ENCODE measurements at regions not wholly inside any gene's neighbourhood (a gene's known extent, or its start where the extent isn't known, plus 50 kb on each side); places are given as distances from the start of the nearest gene placed in this dataset.

GRCh38 chr9:26078706-26079105 lies 400.5 kb upstream of the TUSC1 start:
- DNase-seq = no peak

DNA sequence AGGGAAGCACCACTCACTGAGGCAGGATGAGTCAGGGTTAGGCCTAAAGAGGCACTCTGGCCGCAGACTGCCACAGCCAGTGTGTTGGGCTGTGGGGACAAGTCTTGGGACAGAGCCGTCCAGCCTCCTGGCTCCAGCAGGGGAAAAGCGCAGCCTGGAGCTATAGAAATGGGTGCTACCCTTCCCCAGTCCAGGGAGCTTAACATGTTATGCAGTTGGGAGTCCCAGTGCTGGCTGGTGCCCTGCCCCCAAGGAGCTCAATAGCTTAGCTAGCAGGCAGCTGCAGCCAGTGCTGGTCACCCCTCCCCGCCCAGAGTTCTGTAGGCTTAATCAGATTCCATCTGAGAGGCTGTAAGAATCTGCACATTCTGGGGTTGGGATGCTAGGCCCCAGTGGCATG lies 399.6 kb upstream of the TUSC1 start:
- no peak for DNase-seq

DNA sequence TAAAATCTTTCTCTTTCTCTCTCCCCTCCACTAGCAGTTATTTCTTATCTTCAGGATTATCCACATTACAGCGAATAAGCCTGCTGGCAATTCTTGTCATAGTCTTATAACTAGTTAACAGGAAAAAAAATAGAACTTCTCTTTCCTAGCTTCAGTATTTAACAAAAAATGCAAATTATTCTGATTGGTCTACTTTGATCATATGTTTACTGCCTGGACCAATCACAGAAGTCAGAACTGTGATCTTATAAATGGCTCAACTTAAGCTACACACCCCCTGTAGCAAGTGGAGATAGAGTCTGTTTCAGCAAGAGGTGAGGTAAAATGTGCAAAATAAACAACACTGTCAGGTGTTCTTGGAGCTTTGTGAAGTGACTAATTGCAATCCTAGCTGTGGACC lies 389.4 kb upstream of the TUSC1 start:
- no peak for DNase-seq

DNA sequence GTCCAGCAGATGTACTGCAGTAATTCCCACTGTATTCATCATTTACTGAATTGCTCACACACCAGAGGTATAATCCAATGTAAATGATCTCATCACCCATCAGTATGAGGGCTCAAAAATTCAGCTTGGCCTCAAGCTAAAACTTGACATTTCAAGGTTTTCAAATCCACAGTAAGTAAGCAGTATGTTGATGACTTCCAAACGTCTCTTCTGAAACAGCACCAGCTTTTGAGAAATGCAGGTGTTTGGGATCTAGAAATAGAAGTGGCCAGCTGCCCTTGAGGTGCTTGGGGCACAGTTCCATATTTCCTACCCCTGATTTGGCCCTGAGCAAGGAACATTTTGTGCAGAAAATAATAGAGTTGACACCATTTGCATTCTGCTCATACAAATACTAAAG lies 388.0 kb upstream of the TUSC1 start:
- DNase-seq = no peak

DNA sequence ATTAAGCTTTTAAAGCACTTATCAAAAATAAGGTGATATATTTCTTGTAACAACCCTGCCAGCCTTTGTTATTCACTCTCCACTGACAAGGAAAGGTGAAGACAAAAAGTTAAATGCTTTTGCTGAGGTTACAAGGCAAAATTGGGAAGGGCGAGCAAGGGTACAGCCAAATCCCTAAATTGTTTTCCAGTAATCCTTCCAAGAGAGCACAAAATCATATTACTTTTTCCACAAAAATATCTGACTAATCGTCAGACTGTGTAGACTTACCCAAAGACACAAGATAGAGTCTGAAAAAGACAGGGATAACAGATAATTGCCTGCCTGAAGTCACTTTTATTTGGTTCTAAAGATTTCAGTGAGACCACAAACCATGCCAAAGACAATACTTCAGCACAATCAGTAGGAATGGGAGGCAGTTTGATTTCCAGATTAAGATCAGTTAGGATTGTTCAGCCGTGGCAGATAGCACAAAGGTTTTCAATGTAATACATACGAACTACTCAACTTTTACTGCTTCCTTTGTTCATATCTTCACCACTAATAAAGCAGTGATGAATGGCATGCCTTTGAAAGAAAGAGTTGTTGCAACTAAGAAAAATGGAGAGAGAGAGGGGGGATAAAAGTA lies 383.8 kb upstream of the TUSC1 start:
- no peak for DNase-seq

- no peak for DNase-seq
Measured at GRCh38 chr9:26058111-26058895, 380.1 kb upstream of the TUSC1 start.

DNA sequence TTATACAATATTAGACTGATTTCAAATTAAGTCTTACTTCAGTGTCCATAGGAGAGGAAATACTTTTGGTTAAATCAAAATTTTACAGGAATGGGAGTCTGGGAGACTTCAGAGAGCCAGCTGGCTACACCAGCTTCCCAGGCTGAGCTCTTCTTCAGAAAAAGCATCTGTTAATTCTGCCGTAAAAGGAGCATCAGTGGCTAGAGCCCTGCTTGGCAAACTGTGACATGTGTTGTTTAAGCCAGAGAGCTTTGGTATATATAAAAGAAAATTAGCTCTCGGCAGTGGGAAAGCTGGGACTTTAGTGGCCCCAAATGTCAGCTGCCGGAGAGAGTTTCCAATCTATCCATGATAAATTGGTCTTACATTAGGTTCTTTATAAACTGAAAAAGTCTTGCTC lies 378.8 kb upstream of the TUSC1 start:
- DNase-seq = peak in 2 of 56 donors; percentile 1

GRCh38 chr9:26054600-26055520 lies 376.6 kb upstream of the TUSC1 start:
- DNase-seq = no peak

GRCh38 chr9:26053954-26054353 lies 375.7 kb upstream of the TUSC1 start:
- no peak for DNase-seq

DNA sequence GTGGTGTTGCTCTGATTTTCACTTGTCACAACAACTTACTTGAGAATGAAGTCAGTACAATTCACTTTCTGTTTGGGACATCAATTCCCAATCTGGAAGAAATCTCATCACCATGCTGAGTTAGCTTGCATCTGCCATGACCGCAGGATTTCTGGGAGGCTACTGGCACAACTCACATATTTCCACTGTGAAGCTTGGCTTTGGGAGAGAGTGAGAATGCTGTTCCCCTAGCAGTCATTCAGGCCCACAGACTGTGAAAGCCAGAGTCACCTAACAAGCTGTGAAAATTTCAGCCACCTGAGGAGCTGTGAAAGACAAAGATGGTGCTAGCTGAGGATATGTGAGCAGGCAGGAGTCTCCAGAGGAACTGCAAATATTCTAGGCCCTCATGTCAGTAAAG lies 365.2 kb upstream of the TUSC1 start:
- DNase-seq = no peak

GRCh38 chr9:26034786-26035185 lies 356.5 kb upstream of the TUSC1 start:
- DNase-seq = no peak

- no peak for DNase-seq
Measured at GRCh38 chr9:26033336-26033735, 355.1 kb upstream of the TUSC1 start.

GRCh38 chr9:26026423-26027100 lies 348.3 kb upstream of the TUSC1 start:
- DNase-seq = no peak

GRCh38 chr9:26013199-26013598 lies 335.0 kb upstream of the TUSC1 start:
- DNase-seq = no peak

DNA sequence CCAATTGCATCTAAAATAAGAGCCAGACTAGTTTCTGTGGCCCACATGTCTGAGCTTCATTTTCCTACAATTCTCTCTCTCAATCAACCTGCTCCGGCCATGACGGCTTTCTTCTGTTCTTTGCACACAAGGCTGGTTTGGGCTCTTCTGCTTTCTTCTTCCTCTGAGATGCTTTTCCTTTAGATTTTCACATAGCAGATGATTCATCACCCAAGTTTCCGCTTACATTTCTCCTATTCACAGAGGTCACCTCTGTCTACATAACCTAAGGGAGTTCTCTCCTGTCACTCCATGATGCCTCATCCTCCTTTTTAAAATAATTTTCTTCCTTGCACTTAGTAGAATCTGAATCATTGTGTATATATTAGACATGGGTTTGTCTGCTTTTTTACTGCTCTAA lies 334.6 kb upstream of the TUSC1 start:
- DNase-seq = no peak

DNA sequence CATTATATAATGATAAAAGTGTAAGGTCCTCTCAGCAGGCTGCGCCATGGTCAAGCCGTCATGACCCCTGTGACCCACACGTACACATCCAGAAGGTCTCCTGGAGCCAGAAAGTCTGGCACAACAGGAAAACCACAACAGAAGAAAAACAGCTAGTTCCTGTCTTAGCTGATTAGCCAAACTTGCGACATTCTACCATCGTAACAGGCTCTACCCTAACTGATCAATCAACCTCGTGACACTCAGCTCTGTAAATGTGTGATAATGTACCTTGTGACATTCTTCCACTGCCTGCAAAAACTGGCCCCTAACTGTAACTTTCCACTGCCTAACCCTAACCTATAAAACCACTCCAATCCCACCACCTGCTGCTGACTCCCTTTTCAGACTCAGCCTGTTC lies 316.4 kb upstream of the TUSC1 start:
- DNase-seq = no peak

DNA sequence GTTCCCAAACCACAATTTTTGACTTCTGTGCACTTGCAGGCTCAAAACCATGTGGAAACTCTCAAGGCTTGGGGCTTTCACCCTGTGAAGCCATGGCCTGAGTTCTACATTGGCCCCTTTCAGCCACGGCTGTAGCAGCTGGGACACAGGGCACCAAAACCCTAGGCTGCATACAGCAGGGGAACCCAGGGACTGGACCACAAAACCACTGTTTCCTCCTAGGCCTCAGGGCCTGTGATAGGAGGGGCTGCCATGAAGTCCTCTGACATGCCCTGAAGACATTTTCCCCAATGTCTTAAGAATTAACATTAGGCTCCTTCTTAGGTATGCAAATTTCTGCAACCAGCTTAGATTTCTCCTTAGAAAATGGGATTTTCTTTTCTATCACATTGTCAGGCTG lies 312.1 kb upstream of the TUSC1 start:
- no peak for DNase-seq

DNA sequence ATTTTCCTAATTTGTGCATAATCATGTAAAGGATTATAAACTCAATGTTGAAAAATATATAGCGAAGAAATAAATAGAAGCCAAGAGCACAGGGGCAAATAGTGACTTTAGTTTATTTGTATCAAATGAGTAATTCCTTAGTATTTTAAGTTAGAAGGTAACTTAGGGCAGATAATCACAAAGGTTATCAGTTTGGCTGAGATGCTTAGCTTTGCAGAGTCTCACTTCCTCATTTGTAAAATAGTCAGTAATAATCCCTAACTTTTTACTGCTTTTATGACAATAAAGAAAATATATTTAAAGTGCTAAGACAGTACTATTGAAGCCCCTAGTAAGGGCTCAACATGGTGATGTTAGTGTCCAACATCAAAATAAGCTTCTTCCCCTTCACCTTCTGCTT lies 297.4 kb upstream of the TUSC1 start:
- no peak for DNase-seq

GRCh38 chr9:25964239-25964638 lies 286.0 kb upstream of the TUSC1 start:
- DNase-seq = peak in 10 of 56 donors; percentile 1 to 23 (median 2)

- no peak for DNase-seq
Measured at GRCh38 chr9:25960178-25960577, 281.9 kb upstream of the TUSC1 start.

DNA sequence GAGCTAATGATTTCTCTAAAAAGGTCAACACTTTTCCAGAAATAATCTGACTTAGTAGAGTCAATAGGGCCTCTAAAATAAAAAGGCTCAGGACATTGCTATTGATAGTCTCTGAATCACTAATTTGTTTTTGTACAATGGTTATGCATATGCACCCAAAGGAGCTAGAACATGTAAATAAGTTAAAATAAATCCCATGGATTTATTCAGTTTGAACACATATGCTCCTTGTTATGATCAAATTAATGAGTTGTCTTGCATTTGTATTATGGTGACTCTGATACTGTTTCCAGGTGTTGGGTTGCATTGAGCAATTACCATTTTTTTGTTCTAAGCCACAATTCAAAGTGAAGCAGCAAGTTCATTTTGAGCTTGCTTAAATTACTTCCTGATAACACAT lies 276.0 kb upstream of the TUSC1 start:
- DNase-seq = no peak

DNA sequence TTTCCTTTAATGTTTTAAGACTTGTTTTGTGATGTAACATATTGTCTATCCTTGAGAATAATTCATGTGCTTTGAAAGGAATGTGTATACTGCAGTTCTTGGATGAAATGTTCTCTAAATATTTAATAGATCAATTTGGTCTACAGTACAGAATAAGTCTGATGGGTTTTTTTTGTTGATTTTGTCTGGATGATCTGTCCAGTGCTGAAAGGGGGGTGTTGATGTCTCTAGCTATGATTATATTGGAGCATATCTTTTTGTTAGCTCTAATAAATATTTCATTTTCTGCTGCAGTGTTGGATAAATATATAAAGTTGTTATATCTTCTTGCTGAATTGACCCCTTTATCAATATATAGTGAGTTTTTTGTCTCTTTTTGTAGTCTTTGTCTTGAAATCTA lies 269.9 kb upstream of the TUSC1 start:
- no peak for DNase-seq
